SH-SY5Y (cell line): ENCODE measurements at regions not wholly inside any gene's neighbourhood (a gene's known extent, or its start where the extent isn't known, plus 50 kb on each side); places are given as distances from the start of the nearest gene placed in this dataset.

ENCODE experiments used
- GATA2 ChIP-seq: IDR thresholded peaks from 2 replicates; pipeline ENCODE4 v1.6.1; 2011; ENCODE audit warnings: mild to moderate bottlenecking, low read depth, low read length
- GATA3 ChIP-seq: IDR thresholded peaks from 2 replicates; pipeline ENCODE4 v1.6.1; 2011; ENCODE audit warnings: low read depth, mild to moderate bottlenecking, low read length, moderate library complexity

DNA sequence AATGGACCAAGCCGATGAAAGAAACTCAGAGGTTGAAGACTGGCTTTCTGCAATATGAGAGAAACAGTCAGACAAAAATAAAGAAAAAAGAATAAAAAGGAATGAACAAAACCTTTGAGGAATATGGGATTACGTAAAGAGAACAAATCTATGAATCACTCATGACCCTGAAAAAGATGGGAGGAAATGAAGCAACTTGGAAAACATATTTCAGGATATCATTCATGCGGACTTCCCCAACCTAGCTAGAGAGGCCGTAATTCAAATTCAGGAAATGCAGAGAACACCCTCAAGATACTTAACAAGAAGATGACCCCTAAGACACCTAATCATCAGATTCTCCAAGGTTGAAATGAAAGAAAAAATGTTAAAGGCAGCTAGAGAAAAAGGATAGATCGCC lies 705.3 kb upstream of the CHRM3 start:
- TF ChIP-seq GATA3 (no peak), GATA2 (no peak)
